ENCODE measurements at regions not wholly inside any gene's neighbourhood (a gene's known extent, or its start where the extent isn't known, plus 50 kb on each side); places are given as distances from the start of the nearest gene placed in this dataset.

- H3K9me3 Mint-ChIP-seq: no peaks in the 10 kb centered on the region
- DNase-seq (ENCODE audit: low read depth, low spot score): no peak
- H3K27ac Mint-ChIP-seq (ENCODE audit: unreplicated experiment): no peak overlapping the region
- no peaks in the 10 kb centered on the region for H3K27me3 Mint-ChIP-seq (ENCODE audit: low read depth)
- H3K4me3 Mint-ChIP-seq: no peak overlapping the region
- H3K4me1 Mint-ChIP-seq: peaks cover 3% of the 10 kb centered on the region
- H3K36me3 Mint-ChIP-seq (ENCODE audit: low read depth): no peaks in the 10 kb centered on the region
- TF ChIP-seq CTCF (conservative IDR thresholded peaks at IDR 0.05): no peak
Measured at GRCh38 chr3:68403741-68404140, 528.6 kb downstream of the TAFA4 start.

- TF ChIP-seq CTCF (conservative IDR thresholded peaks at IDR 0.05): no peak
- no peak overlapping the region for H3K27ac Mint-ChIP-seq (ENCODE audit: unreplicated experiment)
- H3K9me3 Mint-ChIP-seq: no peaks in the 10 kb centered on the region
- H3K36me3 Mint-ChIP-seq (ENCODE audit: low read depth): no peaks in the 10 kb centered on the region
- no peak for DNase-seq (ENCODE audit: low read depth, low spot score)
- no peaks in the 10 kb centered on the region for H3K27me3 Mint-ChIP-seq (ENCODE audit: low read depth)
- H3K4me3 Mint-ChIP-seq: no peak overlapping the region
- no peaks in the 10 kb centered on the region for H3K4me1 Mint-ChIP-seq
Measured at GRCh38 chr3:68402235-68402918, 530.0 kb downstream of the TAFA4 start.

- TF ChIP-seq CTCF (conservative IDR thresholded peaks at IDR 0.05): no peak
- Mint-ChIP-seq H3K36me3 (ENCODE audit: low read depth) (peaks cover 14% of the 10 kb centered on the region), H3K4me1 (no peaks in the 10 kb centered on the region), H3K27me3 (ENCODE audit: low read depth) (no peaks in the 10 kb centered on the region), H3K9me3 (peaks cover 15% of the 10 kb centered on the region), H3K4me3 (no peak overlapping the region), H3K27ac (ENCODE audit: unreplicated experiment) (no peak overlapping the region)
- DNase-seq (ENCODE audit: low read depth, low spot score): no peak
Measured at GRCh38 chr3:68378631-68379030, 553.7 kb downstream of the TAFA4 start.

GRCh38 chr3:68373727-68374126 lies 558.6 kb downstream of the TAFA4 start:
- no peak for TF ChIP-seq CTCF (conservative IDR thresholded peaks at IDR 0.05)
- Mint-ChIP-seq H3K9me3 (peaks cover 8% of the 10 kb centered on the region), H3K27ac (ENCODE audit: unreplicated experiment) (peak overlapping the region; percentile 45), H3K27me3 (ENCODE audit: low read depth) (no peaks in the 10 kb centered on the region), H3K4me1 (no peaks in the 10 kb centered on the region), H3K4me3 (no peak overlapping the region), H3K36me3 (ENCODE audit: low read depth) (peaks cover 8% of the 10 kb centered on the region)
- DNase-seq (ENCODE audit: low read depth, low spot score): no peak

GRCh38 chr3:68363796-68364195 lies 568.6 kb downstream of the TAFA4 start:
- TF ChIP-seq CTCF (conservative IDR thresholded peaks at IDR 0.05): no peak
- no peaks in the 10 kb centered on the region for H3K36me3 Mint-ChIP-seq (ENCODE audit: low read depth)

More at GRCh38 chr3:68363796-68364195, 568.6 kb downstream of the TAFA4 start:
- Mint-ChIP-seq H3K27me3 (ENCODE audit: low read depth) (no peaks in the 10 kb centered on the region), H3K9me3 (no peaks in the 10 kb centered on the region), H3K4me1 (no peaks in the 10 kb centered on the region), H3K27ac (ENCODE audit: unreplicated experiment) (no peak overlapping the region), H3K4me3 (no peak overlapping the region)
- no peak for DNase-seq (ENCODE audit: low read depth, low spot score)
